ENCODE measurements at regions not wholly inside any gene's neighbourhood (a gene's known extent, or its start where the extent isn't known, plus 50 kb on each side); places are given as distances from the start of the nearest gene placed in this dataset.
"Not testable (repeated sequence)": the region's sequence is repeated elsewhere in the genome, so short reads cannot be mapped to it uniquely, and the experiment has no call there.

DNA sequence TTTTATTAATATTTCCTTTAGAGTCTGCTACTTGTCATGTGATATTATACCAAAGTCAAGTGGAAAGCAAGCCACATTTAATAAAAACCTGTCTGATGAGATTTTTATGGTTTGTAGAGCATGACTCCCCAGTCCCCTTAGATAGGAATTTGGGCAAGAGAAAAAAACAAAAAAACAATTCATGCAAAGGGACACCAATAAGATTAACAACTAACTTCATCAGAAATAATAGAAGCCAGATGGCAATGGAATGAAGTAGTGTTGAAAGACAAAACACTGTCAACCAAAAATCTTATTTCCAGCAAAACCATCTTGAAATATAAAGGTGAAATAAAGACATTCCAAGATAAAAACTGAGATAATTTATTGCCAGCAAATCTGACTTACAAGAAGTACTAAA lies 228.8 kb upstream of the SGCG start:
- H3K27me3 ChIP-seq (ENCODE audit: insufficient read depth, low read length); H3K27me3 Mint-ChIP-seq; H3K9me3 ChIP-seq (ENCODE audit: control insufficient read depth in 1 of 2, low read length in 2 of 2); H3K27ac Mint-ChIP-seq; H3K4me3 Mint-ChIP-seq; H3K4me1 Mint-ChIP-seq; H3K36me3 ChIP-seq (ENCODE audit: insufficient read depth, low read length); POLR2A ChIA-PET (ENCODE audit: partially characterized antibody); intact Hi-C loops (cut with micrococcal nuclease); H3K27ac ChIP-seq (ENCODE audit: low read depth, low read length); H3K36me3 Mint-ChIP-seq; DNase-seq; H3K4me1 ChIP-seq (ENCODE audit: insufficient read depth, low read length); H3K4me3 ChIP-seq (ENCODE audit: low read length in 2 of 2); CTCF ChIA-PET (ENCODE audit: partially characterized antibody): not testable (repeated sequence)
- H3K9me3 Mint-ChIP-seq, result peaks cover 0 to 14% (median 10%) of the 10 kb centered on the region in 8 donors

DNA sequence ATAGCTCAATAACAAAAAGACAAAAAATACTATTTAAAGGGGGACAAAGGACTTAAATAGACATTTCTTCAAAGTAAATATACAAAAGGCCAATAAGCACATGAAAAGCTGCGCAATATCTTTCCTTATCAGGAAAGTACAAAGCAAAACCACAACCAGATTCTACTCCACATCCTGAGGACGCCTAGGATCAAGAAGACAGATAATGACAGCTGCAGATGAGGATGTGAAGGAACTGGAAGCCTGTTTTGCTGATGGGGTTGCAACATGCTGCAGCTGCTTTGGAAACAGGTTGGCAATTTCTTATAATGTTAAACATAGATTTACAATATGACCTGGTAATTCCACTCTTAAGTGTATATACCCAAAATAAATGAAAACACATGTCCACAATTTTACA lies 225.6 kb upstream of the SGCG start:
- H3K27me3 ChIP-seq (ENCODE audit: insufficient read depth, low read length); H3K27ac Mint-ChIP-seq; H3K36me3 Mint-ChIP-seq; H3K36me3 ChIP-seq (ENCODE audit: insufficient read depth, low read length); H3K27me3 Mint-ChIP-seq; H3K4me3 Mint-ChIP-seq; intact Hi-C loops (cut with micrococcal nuclease); H3K4me3 ChIP-seq (ENCODE audit: low read length in 2 of 2); CTCF ChIA-PET (ENCODE audit: partially characterized antibody); H3K4me1 Mint-ChIP-seq; DNase-seq; H3K9me3 ChIP-seq (ENCODE audit: control insufficient read depth in 1 of 2, low read length in 2 of 2); H3K4me1 ChIP-seq (ENCODE audit: insufficient read depth, low read length); H3K27ac ChIP-seq (ENCODE audit: low read depth, low read length); POLR2A ChIA-PET (ENCODE audit: partially characterized antibody): not testable (repeated sequence)
- H3K9me3 Mint-ChIP-seq, result peaks cover 0 to 14% (median 9%) of the 10 kb centered on the region in 8 donors

DNA sequence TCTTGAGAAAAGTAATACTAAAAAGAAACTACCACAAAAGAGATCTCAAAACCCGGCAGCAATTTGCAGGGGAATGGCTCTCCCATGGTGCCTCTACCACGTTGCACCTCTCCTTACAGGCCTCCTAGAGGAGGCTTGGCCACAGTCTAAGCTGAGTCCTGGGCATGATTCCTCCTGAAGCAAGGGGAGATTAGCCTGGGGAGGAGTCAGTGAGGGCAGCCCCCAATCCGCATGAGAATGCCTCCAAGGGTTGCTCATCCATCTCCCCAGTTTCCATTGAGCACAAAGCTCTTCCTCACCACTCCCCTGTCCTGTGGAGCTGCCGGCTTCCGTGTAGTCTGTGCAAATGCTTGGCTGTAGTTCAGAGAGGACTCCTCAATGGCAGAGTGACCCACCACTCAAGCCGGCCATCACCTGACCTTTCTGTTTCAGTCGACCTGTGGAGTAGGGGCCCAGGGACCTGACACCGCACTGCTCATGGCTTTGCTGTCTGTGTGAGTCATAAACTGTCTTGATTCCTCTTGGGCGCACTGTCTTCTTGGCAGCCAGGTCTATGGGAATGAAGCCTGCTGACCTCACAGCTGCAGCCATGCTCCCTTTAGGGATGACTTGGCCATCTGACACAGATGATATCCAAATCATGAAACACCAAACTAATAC lies 224.2 kb upstream of the SGCG start:
- CTCF ChIA-PET (ENCODE audit: partially characterized antibody); DNase-seq; H3K27ac ChIP-seq (ENCODE audit: low read depth, low read length); H3K27me3 Mint-ChIP-seq; H3K9me3 Mint-ChIP-seq; H3K36me3 Mint-ChIP-seq; H3K36me3 ChIP-seq (ENCODE audit: insufficient read depth, low read length); H3K27ac Mint-ChIP-seq; H3K9me3 ChIP-seq (ENCODE audit: control insufficient read depth in 1 of 2, low read length in 2 of 2); H3K27me3 ChIP-seq (ENCODE audit: insufficient read depth, low read length); H3K4me1 ChIP-seq (ENCODE audit: insufficient read depth, low read length); intact Hi-C loops (cut with micrococcal nuclease); H3K4me3 ChIP-seq (ENCODE audit: low read length in 2 of 2); H3K4me1 Mint-ChIP-seq; POLR2A ChIA-PET (ENCODE audit: partially characterized antibody); H3K4me3 Mint-ChIP-seq: not testable (repeated sequence)

DNA sequence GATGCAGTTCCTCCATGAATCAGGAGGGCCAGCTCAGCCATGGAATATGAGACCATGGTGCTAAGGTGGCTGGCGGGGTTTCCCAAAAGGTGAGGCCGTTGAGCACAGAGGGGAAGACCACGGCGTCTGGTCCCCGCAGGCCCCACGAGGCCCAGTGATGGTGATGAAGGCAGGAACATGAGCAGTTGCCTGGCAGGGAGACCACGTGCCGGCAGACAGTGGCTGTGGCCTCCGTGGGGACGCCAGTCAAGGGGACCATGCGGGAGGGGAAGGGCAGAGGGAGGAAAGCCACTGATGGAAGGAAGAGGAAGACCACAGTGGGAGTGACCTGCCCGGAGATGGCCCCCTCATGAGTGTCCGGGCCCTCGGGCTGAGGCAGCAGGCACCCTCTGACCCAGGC lies 220.9 kb upstream of the SGCG start:
- H3K27ac Mint-ChIP-seq; DNase-seq; POLR2A ChIA-PET (ENCODE audit: partially characterized antibody); H3K4me3 ChIP-seq (ENCODE audit: low read length in 2 of 2); H3K4me1 ChIP-seq (ENCODE audit: insufficient read depth, low read length); H3K36me3 ChIP-seq (ENCODE audit: insufficient read depth, low read length); H3K36me3 Mint-ChIP-seq; H3K4me3 Mint-ChIP-seq; H3K9me3 Mint-ChIP-seq; H3K9me3 ChIP-seq (ENCODE audit: control insufficient read depth in 1 of 2, low read length in 2 of 2); CTCF ChIA-PET (ENCODE audit: partially characterized antibody); H3K27ac ChIP-seq (ENCODE audit: low read depth, low read length); H3K27me3 Mint-ChIP-seq; H3K27me3 ChIP-seq (ENCODE audit: insufficient read depth, low read length); H3K4me1 Mint-ChIP-seq; intact Hi-C loops (cut with micrococcal nuclease): not testable (repeated sequence)

DNA sequence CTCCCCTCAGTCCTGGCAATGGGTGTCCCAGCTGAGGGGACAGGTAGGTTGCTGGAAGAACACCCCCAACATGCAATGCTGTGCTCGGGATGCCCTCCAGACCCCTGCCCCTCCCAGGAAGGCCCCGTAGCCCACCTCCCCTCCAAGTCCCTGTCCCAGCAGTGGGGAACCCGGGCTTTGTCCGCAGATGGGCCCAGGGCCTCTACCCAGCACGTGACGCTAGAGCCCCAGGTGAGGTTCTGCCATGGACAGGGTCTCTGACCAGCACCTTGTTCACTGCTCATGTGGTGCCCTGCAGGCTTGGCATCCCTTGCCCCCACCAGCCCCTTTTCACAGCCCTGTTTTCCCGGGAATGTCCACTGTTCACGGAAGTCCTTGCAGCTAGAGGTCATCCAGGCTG lies 220.0 kb upstream of the SGCG start:
- ChIA-PET POLR2A (ENCODE audit: partially characterized antibody) (no interaction called here), CTCF (ENCODE audit: partially characterized antibody) (no interaction called here)
- Mint-ChIP-seq H3K36me3 (no peaks in the 10 kb centered on the region), H3K27me3 (peaks cover 2 to 3% of the 10 kb centered on the region in 2 donors), H3K9me3 (peaks cover 0 to 4% (median 0%) of the 10 kb centered on the region in 8 donors), H3K4me3 (no peak overlapping the region), H3K4me1 (no peaks in the 10 kb centered on the region), H3K27ac (no peak overlapping the region)
- Histone ChIP-seq H3K4me3 (ENCODE audit: low read length in 2 of 2) (no peak overlapping the region), H3K4me1 (ENCODE audit: insufficient read depth, low read length) (no peaks in the 10 kb centered on the region), H3K9me3 (ENCODE audit: control insufficient read depth in 1 of 2, low read length in 2 of 2) (no peaks in the 10 kb centered on the region), H3K27ac (ENCODE audit: low read depth, low read length) (no peak overlapping the region), H3K36me3 (ENCODE audit: insufficient read depth, low read length) (no peaks in the 10 kb centered on the region), H3K27me3 (ENCODE audit: insufficient read depth, low read length) (no peaks in the 10 kb centered on the region)
- intact Hi-C loops (cut with micrococcal nuclease), result no loop called here
- no peak for DNase-seq

DNA sequence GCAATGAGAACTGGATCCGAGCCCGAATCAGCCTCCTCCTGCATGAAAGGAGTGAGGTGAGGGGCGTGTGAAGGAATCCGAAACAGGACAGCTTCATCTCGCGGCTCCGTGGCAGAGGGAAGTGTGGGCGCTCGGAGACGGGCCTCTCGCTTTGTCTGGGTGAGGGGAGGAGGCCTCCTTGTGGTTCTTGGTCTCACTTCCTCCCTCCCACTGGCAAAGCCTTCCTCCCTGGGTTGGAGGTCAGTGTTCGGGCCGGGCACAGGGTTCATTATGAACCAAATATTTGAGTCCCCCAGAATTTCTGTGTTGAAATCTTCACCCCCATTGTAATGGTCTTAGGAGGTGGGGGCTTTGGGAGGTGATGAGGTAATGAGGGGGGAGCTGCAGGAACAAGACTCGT lies 219.4 kb upstream of the SGCG start:
- H3K4me1 Mint-ChIP-seq; DNase-seq; CTCF ChIA-PET (ENCODE audit: partially characterized antibody); H3K4me3 Mint-ChIP-seq; H3K4me1 ChIP-seq (ENCODE audit: insufficient read depth, low read length); H3K36me3 Mint-ChIP-seq; POLR2A ChIA-PET (ENCODE audit: partially characterized antibody); H3K27ac Mint-ChIP-seq; H3K36me3 ChIP-seq (ENCODE audit: insufficient read depth, low read length); H3K4me3 ChIP-seq (ENCODE audit: low read length in 2 of 2); H3K27me3 Mint-ChIP-seq; H3K27me3 ChIP-seq (ENCODE audit: insufficient read depth, low read length); intact Hi-C loops (cut with micrococcal nuclease); H3K27ac ChIP-seq (ENCODE audit: low read depth, low read length); H3K9me3 Mint-ChIP-seq; H3K9me3 ChIP-seq (ENCODE audit: control insufficient read depth in 1 of 2, low read length in 2 of 2): not testable (repeated sequence)

DNA sequence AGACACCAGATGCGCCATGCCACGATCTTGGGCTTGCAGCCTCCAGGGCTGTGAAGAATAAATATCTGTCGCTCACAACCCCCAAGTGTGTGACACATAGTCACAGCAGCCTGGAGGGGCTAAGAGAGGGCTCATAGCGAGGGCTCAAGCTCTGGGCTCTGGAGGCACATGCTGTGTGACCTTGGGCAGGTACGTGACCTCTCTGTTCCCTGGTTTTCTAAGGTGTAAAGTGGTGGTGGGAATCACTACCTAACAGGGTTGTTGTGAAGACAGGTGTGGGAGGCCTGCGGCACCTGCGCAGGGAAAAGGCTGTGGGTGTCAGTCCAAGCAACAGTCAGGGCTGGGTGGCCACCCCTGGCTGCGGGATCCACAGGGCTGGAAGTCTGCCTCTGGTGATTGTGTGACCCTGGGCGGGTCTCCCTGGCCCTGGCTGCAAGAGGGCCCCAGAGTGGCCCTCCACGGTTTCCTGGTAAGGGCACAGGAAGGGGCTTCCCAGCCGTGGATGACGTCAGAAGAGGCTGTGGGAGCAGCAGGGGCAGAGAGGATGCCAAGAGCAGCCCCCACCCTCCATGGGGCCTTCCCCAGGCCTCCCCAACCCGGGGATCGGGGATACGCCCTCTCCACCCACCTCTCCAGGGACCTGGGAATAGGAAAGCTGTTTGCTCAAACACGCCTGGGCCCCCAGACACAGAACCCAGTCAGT lies 218.8 kb upstream of the SGCG start:
- Histone ChIP-seq H3K36me3 (ENCODE audit: insufficient read depth, low read length) (no peaks in the 10 kb centered on the region), H3K9me3 (ENCODE audit: control insufficient read depth in 1 of 2, low read length in 2 of 2) (no peaks in the 10 kb centered on the region), H3K4me1 (ENCODE audit: insufficient read depth, low read length) (no peaks in the 10 kb centered on the region), H3K27me3 (ENCODE audit: insufficient read depth, low read length) (no peaks in the 10 kb centered on the region), H3K27ac (ENCODE audit: low read depth, low read length) (no peak overlapping the region), H3K4me3 (ENCODE audit: low read length in 2 of 2) (no peak overlapping the region)
- ChIA-PET POLR2A (ENCODE audit: partially characterized antibody) (no interaction called here), CTCF (ENCODE audit: partially characterized antibody) (no interaction called here)
- Mint-ChIP-seq H3K36me3 (no peaks in the 10 kb centered on the region), H3K27ac (no peak overlapping the region), H3K9me3 (peaks cover 0 to 4% (median 0%) of the 10 kb centered on the region in 8 donors), H3K4me1 (no peaks in the 10 kb centered on the region), H3K4me3 (no peak overlapping the region), H3K27me3 (peaks cover 2 to 3% of the 10 kb centered on the region in 2 donors)
- intact Hi-C loops (cut with micrococcal nuclease), result no loop called here
- DNase-seq, result no peak

Data from CD4-positive, alpha-beta memory T cell (primary cell).